Daoy (cell line): ENCODE measurements at regions not wholly inside any gene's neighbourhood (a gene's known extent, or its start where the extent isn't known, plus 50 kb on each side); places are given as distances from the start of the nearest gene placed in this dataset.
A peak's percentile ranks its signal among the peaks of the same experiment; 100 is the strongest.

Experiments
- DNase-seq: peaks from one replicate; pipeline ENCODE4 v3.0.0-alpha.2; 2015; ENCODE audit warnings: low read depth

DNA sequence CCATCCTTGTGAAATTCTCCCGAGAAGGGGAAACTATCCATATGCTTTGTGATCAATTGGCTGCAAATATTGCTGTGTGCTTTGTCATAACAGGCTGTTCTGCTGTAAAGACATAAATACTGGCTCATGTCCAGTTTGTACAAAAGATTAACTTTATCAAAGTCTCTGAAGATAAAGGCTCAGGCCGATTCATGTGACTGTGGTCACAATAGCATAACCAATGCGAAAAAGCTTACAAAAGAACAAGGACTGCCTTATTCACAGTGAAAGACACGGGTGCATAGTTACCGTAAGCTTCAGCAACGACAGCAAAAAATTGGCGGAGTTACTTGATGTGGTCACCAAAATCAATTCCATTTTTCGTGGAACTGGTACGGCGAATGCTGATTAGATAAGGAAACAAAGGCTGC is 173.6 kb upstream of the CHRM3 start:
- DNase-seq: no peak

DNA sequence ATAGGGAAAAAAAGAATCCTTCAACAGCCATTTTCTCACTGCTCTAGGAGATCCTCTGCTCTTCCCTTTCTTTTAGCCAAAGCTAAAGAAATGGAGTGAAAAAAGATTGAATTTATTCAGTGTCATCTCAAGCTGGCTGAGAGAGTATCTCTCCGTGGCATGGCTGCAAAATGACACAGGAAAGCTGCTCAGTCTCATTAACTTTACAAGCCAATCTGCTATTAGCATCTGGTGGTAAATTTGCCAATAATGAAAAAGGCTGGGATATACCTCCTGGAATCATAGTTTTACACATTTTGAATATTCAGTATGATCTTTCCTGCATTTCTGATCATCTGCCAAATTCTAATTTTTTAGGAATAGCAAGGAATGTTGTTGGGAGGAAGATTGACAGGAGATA is 176.8 kb upstream of the CHRM3 start:
- DNase-seq: no peak

DNA sequence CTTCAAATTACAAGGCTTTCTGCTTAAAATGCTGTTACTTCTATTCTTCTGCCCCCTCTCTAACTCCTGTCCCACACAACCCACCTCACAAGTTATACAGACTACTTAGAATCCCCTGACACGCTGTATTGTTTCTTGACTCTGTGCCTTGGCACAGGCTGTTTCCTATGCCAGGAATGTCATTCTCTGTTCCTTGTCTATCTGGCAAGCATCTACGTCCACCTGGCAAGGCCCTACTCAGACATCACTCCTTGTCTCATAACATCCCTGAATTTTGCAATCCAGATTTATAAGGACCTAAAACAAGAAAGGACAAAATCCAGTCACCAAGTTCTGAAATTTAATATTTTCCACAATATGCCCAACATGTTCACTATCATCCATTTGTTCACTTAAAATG is 182.0 kb upstream of the CHRM3 start:
- DNase-seq: no peak

- no peak for DNase-seq
These were observed 188.5 kb upstream of the CHRM3 start for GRCh38 chr1:239197871-239198270.

- peak; percentile 6 for DNase-seq
These were observed 196.3 kb upstream of the CHRM3 start for GRCh38 chr1:239189998-239190512.

GRCh38 chr1:239186487-239186886 is 199.9 kb upstream of the CHRM3 start:
- no peak for DNase-seq

- no peak for DNase-seq
These were observed 201.1 kb upstream of the CHRM3 start for GRCh38 chr1:239185245-239185619.

- DNase-seq: no peak
These were observed 201.7 kb upstream of the CHRM3 start for GRCh38 chr1:239184561-239185244.

DNA sequence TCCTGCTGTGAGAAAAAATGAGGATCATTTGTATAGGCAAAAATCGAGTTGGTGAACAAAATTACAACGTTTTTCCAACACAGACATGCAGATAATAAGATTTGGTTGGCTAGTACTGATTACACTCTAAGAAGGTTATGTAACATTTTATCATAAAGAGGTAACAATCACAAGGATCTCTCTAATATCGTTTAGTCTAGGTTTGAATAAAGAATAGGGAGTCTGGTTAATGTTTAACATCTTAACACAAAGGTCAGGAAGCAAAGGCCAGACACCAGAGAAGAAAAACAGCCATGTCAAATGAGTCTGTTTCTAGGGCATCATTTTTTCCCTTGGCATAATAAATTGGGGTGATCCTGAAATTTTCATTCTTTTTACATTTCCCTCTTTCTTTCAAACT is 207.4 kb upstream of the CHRM3 start:
- DNase-seq: no peak

GRCh38 chr1:239174880-239175279 is 211.5 kb upstream of the CHRM3 start:
- DNase-seq: no peak

- DNase-seq: no peak
These were observed 215.5 kb upstream of the CHRM3 start for GRCh38 chr1:239170828-239171227.

DNA sequence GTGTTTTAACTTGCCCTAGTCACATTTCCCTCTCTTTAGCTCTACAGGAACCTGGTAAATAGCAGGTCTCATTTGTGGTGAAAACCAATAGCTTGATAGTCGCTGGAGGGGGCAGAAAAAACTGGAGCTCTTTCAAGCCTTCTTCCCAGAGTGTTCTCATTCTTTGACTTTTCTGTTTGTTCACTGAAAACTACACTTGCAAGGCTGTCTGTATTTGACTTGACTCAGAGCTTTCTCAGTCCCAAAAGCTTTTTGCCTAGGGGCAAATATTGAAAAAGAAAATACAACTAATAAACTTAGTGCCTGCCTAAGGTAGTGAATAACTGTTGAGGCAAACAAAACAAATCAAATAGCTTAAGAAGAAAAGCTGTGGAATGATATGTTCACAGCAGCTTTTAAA is 217.1 kb upstream of the CHRM3 start:
- DNase-seq: no peak

- DNase-seq: no peak
These were observed 221.8 kb upstream of the CHRM3 start for GRCh38 chr1:239164451-239165180.

DNA sequence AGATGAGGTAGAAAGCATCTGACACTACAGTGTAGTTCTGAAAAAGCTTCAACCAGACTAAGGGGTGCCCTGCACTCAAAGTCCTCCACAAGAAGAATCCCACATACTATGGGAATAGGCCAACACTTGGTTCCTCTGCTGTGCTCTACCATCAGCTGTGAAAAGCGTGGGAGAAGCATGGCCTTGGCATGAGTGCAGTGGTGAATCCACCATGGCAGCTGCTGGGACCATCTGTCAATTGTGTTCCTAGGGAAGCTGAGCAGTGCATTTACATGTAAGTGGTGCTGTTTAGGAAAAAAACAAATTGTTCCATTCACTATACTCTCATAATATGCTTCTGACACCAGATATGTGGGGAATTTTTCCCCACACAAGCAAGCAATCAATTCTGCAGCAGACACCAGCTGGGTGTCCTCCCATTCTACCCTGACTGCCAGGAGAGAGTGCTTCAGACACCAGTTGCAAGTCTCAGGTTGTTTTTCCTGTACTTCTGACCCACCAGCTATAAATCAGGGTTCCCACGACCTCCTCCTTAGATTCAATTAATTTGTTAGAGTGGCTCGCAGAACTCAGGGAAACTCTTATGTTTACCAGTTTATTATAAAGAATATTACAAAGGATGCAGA is 230.8 kb upstream of the CHRM3 start:
- no peak for DNase-seq

DNA sequence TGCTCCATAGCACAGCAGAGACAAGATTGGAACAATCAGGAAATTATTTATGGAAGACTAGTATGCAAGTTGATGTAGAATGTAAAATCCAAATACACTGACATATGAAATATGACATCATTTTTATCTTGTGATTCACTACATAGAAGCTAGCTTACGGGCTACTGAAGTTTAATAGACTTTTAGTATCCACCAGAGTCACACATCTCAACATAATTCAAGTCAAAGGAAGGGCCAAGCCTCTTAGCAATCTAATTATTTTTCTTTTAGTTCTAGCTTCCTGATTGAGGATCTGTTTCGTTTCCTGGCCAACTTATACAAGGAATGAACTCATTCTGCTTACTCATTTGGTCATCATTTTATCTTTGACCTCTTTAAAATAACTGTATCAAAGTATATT is 234.4 kb upstream of the CHRM3 start:
- DNase-seq: no peak

- DNase-seq: no peak
These were observed 245.4 kb upstream of the CHRM3 start for GRCh38 chr1:239140968-239141367.

DNA sequence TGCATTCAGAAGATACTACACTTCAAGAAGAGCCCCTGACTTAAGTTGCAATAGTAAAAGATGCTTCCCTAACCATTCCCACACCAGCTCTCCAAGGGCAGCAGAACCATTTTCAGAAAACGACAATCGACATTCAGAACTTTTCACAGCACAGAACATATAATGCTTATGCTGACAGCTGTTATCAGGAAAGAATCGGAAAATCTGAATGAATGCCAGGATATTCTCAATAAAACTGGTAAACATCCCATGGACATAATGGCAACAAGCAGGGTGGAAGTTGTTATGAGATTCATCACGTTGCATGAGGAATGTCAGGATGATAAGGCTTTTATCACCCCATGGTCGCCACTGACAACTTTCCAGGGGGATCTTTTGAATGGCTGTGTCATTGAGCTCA is 246.6 kb upstream of the CHRM3 start:
- DNase-seq: no peak

DNA sequence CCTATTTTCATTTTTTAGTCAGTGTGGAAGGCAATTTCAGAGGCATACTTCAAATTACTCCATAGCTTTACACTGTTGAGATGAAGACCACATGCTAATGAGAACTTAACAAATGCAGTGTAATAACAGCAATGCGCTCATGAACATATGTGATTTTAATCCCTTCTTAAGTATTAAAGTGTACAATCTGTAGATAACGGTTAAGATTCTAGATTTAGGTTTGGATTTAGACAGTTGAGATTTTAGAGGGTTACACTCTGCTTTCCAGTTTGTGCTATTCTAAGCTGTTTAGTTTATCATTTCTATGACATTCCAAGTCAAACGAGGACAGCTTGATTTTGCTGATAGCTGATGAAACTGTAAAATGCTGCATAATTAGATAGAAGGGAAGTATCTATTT is 257.8 kb upstream of the CHRM3 start:
- DNase-seq: no peak

- peak; percentile 15 for DNase-seq
These were observed 259.5 kb upstream of the CHRM3 start for GRCh38 chr1:239126884-239127283.

- DNase-seq: no peak
These were observed 260.5 kb upstream of the CHRM3 start for GRCh38 chr1:239125893-239126292.

- DNase-seq: peak; percentile 49
These were observed 261.3 kb upstream of the CHRM3 start for GRCh38 chr1:239125027-239125426.

DNA sequence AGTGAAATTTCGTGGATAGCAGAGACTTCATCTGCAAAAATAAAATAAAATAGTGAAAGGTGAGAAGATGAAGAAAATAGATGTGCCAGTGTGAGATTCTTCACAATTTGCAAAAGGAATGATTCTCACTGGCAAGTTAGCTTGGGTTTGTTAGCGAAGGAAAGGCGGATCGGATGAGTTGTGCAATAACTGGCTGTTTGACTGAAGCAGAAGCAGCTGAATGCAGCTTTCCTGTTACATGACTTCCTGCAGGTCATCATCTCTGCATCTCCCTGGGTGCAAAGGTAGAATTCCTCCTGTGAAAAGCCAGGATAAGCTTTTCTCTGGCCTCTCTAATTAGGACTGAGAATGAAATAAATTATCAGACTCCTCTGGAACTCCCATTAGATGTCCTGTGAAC is 263.1 kb upstream of the CHRM3 start:
- no peak for DNase-seq
